ENCODE measurements at regions not wholly inside any gene's neighbourhood (a gene's known extent, or its start where the extent isn't known, plus 50 kb on each side); places are given as distances from the start of the nearest gene placed in this dataset.

DNA sequence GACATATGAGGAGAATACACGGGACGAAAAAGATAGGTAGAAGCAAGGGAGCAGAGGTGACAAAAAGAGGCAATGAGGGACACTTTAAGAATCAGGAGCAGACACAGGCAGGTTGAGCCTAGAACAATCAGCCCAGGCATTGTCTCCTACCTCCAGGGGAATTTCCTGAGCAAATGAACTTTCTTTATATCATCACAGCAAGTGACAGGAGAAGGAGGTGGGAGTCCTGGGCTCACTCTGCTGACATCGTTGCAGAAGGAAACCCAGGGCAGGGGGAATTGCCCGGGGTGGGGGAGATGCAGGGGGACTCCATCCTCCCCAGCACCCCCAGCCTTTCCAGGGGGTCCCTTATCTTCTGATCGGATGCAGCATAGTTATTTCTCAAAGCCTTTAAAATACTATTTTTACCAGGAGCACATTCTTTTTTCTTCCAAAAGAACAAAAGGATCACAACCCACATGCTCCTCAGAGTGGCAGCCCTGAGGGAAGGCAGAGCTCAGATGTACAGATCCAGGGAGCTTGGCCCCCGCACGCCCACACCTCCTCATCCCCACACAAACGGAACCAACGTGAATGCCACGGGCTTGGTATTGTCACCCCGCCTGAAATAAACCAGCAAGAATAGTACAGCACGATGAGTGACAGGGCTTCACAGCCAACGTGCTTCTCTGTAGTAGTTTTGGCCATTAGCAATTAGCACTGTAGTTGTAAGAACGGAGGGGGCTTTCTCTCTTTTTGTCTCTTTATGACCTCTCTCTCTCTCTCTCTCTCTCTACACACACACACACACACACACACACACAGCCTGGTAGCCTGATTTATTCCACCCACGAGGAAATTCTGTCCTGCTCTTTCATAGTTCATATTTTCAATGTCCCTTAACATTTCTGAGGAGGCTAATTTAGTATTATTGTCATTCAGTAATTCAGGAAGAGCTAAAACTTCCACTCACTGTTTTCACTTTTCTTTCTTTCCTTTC lies 169.5 kb upstream of the UBL3 start:
- Mint-ChIP-seq H3K27me3 (peaks cover 2% of the 10 kb centered on the region), H3K27ac (peak overlapping the region; percentile 65), H3K4me3 (ENCODE audit: low read depth) (no peak overlapping the region), H3K9me3 (ENCODE audit: low read depth) (no peaks in the 10 kb centered on the region), H3K4me1 (ENCODE audit: low read depth) (peaks cover 29% of the 10 kb centered on the region), H3K36me3 (ENCODE audit: insufficient read depth) (no peaks in the 10 kb centered on the region)
- TF ChIP-seq CTCF (IDR thresholded peaks at IDR 0.05; ENCODE audit: unreplicated experiment), result no peak
- DNase-seq (ENCODE audit: low spot score, unreplicated experiment), result no peak

DNA sequence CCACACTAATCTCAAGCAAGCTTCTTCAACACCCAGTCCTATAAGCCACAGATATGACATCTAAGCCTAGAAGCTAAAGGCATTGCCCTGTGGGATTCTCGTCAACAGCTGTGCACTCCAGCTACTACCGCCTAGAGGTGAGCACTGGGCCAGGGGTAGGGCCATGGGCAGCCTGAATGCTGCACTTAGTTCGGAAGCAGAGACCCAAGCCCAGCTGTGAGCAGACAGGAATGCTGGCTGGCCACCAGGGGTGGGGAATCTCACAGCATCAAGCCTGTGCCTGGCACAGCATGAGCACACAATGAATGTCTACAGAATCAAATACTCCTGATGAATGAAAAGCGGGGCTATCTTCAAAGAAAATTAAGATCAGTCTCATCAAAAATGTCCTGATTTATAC lies 167.5 kb upstream of the UBL3 start:
- Mint-ChIP-seq H3K27me3 (peaks cover 6% of the 10 kb centered on the region), H3K36me3 (ENCODE audit: insufficient read depth) (no peaks in the 10 kb centered on the region), H3K9me3 (ENCODE audit: low read depth) (no peaks in the 10 kb centered on the region), H3K4me1 (ENCODE audit: low read depth) (peaks cover 26% of the 10 kb centered on the region), H3K4me3 (ENCODE audit: low read depth) (no peak overlapping the region), H3K27ac (no peak overlapping the region)
- no peak for DNase-seq (ENCODE audit: low spot score, unreplicated experiment)
- TF ChIP-seq CTCF (IDR thresholded peaks at IDR 0.05; ENCODE audit: unreplicated experiment), result peak; percentile 24

DNA sequence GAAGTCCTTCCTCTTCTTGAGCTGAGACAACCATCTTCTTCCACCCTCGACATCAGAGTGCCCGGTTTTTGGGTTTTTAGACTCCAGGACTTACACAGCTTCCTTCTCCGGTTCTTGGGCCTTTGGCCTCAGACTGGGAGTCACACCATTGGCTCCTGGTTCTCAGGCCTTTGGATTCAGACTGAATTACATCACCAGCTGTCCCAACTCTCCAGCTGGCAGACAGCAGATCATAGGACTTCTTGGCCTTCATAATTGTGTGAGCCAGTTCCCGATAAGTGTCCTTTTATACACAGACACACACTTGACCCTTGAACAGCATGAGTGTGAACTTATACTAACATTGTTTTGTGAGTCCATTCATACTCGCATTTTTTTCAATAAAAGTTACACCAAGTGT lies 166.0 kb upstream of the UBL3 start:
- H3K27ac Mint-ChIP-seq, result no peak overlapping the region

DNA sequence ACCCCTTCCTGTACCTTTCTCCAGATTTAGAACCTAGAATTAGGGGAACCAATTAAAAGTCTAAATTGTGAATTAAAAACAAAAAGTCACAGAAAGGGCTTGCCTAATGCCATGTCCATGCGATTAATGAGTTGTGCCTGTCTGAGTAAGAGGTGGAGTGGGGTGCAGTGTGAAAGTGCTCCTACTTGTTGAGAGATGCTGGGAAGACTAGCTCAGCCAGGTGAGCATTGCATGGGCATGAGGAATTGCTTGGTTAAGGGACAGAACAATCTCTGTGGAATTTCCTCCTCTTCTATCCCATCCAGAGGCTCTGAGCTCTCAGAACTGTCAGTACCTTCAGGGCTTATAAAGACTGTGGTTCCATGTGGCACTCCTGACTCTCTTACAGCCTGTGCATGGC lies 159.0 kb upstream of the UBL3 start:
- no peak overlapping the region for H3K4me3 Mint-ChIP-seq (ENCODE audit: low read depth)
- no peaks in the 10 kb centered on the region for H3K4me1 Mint-ChIP-seq (ENCODE audit: low read depth)
- H3K9me3 Mint-ChIP-seq (ENCODE audit: low read depth), result no peaks in the 10 kb centered on the region

More for the DNA sequence above, 166.0 kb upstream of the UBL3 start:
- Mint-ChIP-seq H3K36me3 (ENCODE audit: insufficient read depth) (no peaks in the 10 kb centered on the region), H3K4me3 (ENCODE audit: low read depth) (no peak overlapping the region), H3K9me3 (ENCODE audit: low read depth) (no peaks in the 10 kb centered on the region), H3K4me1 (ENCODE audit: low read depth) (peaks cover 19% of the 10 kb centered on the region), H3K27me3 (peaks cover 6% of the 10 kb centered on the region)
- DNase-seq (ENCODE audit: low spot score, unreplicated experiment), result no peak
- TF ChIP-seq CTCF (IDR thresholded peaks at IDR 0.05; ENCODE audit: unreplicated experiment), result no peak

GRCh38 chr13:30006246-30006645 lies 155.8 kb upstream of the UBL3 start:
- H3K27ac Mint-ChIP-seq, result no peak overlapping the region
- DNase-seq (ENCODE audit: low spot score, unreplicated experiment), result no peak
- H3K36me3 Mint-ChIP-seq (ENCODE audit: insufficient read depth), result no peaks in the 10 kb centered on the region
- TF ChIP-seq CTCF (IDR thresholded peaks at IDR 0.05; ENCODE audit: unreplicated experiment), result no peak
- peaks cover 4% of the 10 kb centered on the region for H3K27me3 Mint-ChIP-seq
- H3K4me3 Mint-ChIP-seq (ENCODE audit: low read depth), result no peak overlapping the region
- no peaks in the 10 kb centered on the region for H3K9me3 Mint-ChIP-seq (ENCODE audit: low read depth)
- H3K4me1 Mint-ChIP-seq (ENCODE audit: low read depth), result no peaks in the 10 kb centered on the region

More for the DNA sequence above, 159.0 kb upstream of the UBL3 start:
- H3K27ac Mint-ChIP-seq, result no peak overlapping the region
- H3K36me3 Mint-ChIP-seq (ENCODE audit: insufficient read depth), result no peaks in the 10 kb centered on the region
- DNase-seq (ENCODE audit: low spot score, unreplicated experiment), result no peak
- peaks cover 4% of the 10 kb centered on the region for H3K27me3 Mint-ChIP-seq
- TF ChIP-seq CTCF (IDR thresholded peaks at IDR 0.05; ENCODE audit: unreplicated experiment), result no peak
